ENCODE measurements at regions not wholly inside any gene's neighbourhood (a gene's known extent, or its start where the extent isn't known, plus 50 kb on each side); places are given as distances from the start of the nearest gene placed in this dataset.
"Not testable (repeated sequence)": the region's sequence is repeated elsewhere in the genome, so short reads cannot be mapped to it uniquely, and the experiment has no call there.

DNA sequence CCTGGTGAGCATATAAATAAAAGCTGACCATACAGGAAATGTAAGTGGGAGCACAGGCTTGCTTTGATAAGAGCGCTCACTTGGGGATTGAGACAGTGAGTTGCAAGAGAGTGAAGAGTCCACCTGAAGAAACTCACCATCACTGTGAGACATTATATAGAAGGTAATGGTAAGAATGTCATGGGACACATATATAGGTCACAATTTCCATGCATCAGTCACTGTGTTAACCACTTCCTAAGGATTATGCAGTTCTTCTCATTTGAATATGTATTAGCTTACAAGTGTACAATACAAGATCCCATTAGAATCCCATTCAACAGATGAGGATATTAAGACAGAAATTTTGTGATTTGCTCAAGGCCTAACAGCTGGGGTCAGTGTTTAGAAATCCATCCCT lies 352.4 kb upstream of the NOTCH2NLA start:
- not testable (repeated sequence) for TF ChIP-seq POLR2AphosphoS5 (IDR thresholded peaks at IDR 0.05; ENCODE audit: insufficient read depth in 1 of 2, low read depth in 1 of 2); CTCF (IDR thresholded peaks at IDR 0.05); POLR2A (IDR thresholded peaks at IDR 0.05)

Measured in vagina (tissue), 2 donors.